SK-N-SH (cell line): ENCODE measurements at regions not wholly inside any gene's neighbourhood (a gene's known extent, or its start where the extent isn't known, plus 50 kb on each side); places are given as distances from the start of the nearest gene placed in this dataset.
"Not testable (repeated sequence)": the region's sequence is repeated elsewhere in the genome, so short reads cannot be mapped to it uniquely, and the experiment has no call there.

Experiments used
- CTCF ChIA-PET: fragments of 300-600, 350-600 bp; formaldehyde crosslinking; extraction: SDS; loops from one replicate; lab custom pipeline; 2021; lab: Yijun Ruan, JAX
- POLR2A ChIA-PET: fragments of 350-600 bp; sonication (Branson Sonifier 250); formaldehyde crosslinking; extraction: SDS; loops from one replicate; lab custom pipeline; 2020; ENCODE audit warnings: antibody characterized with exemption, inconsistent platforms; lab: Yijun Ruan, JAX
- DNase-seq: peaks from one replicate; pipeline ENCODE4 v3.0.0; 2012
- H2AFZ ChIP-seq: fragments of 200-600 bp; sonication (generic); 2 replicates; pipeline ENCODE4 v1.8.1; 2016; ENCODE audit warnings: antibody characterized with exemption, mild to moderate bottlenecking, low read depth
- H3F3A ChIP-seq: fragments of 200-600 bp; sonication (generic); replicated peaks from 2 replicates; pipeline ENCODE3; 2016; ENCODE audit warnings: antibody characterized with exemption, mild to moderate bottlenecking; ENCODE audit not compliant: insufficient read depth
- H3K27ac ChIP-seq, 2 experiments: fragments of 200-500 bp in 1 of 2; fragments of 200-600 bp in 1 of 2; sonication (Bioruptor generic) in 1 of 2; sonication (generic), shearing (Covaris generic) in 1 of 2; 2 replicates each; pipeline versions ENCODE4 v1.5.1 to v1.6.1; 2014 to 2016; ENCODE audit warnings: low read depth in 2 of 2, inconsistent platforms in 1 of 2, low read length in 1 of 2, mild to moderate bottlenecking in 1 of 2, mixed read lengths in 1 of 2
- H3K27me3 ChIP-seq: fragments of 200-600 bp; sonication (generic), shearing (Covaris generic); 2 replicates; pipeline ENCODE4 v1.6.1; 2016; ENCODE audit warnings: mixed run types; ENCODE audit not compliant: insufficient read depth
- H3K36me3 ChIP-seq, 2 experiments: fragments of 200-500 bp in 1 of 2; fragments of 200-600 bp in 1 of 2; sonication (Bioruptor generic) in 1 of 2; sonication (generic) in 1 of 2; replicated peaks in 1 of 2; 2 replicates each; pipeline versions ENCODE3 to v1.5.1; 2014 to 2016; ENCODE audit warnings: low read length in 1 of 2, mild to moderate bottlenecking in 1 of 2; ENCODE audit not compliant: insufficient read depth in 2 of 2, control insufficient read depth in 1 of 2
- H3K4me1 ChIP-seq, 2 experiments: fragments of 200-500 bp in 1 of 2; fragments of 200-600 bp in 1 of 2; sonication (Bioruptor generic) in 1 of 2; sonication (generic), shearing (Covaris generic) in 1 of 2; 2 replicates each; pipeline versions ENCODE4 v1.5.1 to v1.6.1; 2014 to 2016; ENCODE audit warnings: low read depth in 1 of 2, low read length in 1 of 2, mixed run types in 1 of 2; ENCODE audit not compliant: insufficient read depth in 2 of 2, control insufficient read depth in 1 of 2
- H3K4me2 ChIP-seq: fragments of 200-600 bp; sonication (generic), shearing (Covaris generic); 2 replicates; pipeline ENCODE4 v1.6.1; 2017; ENCODE audit warnings: mixed run types
- H3K4me3 ChIP-seq, 2 experiments: fragments of 200-500 bp in 1 of 2; fragments of 200-600 bp in 1 of 2; sonication (Bioruptor generic) in 1 of 2; sonication (generic), shearing (Covaris generic) in 1 of 2; 2 replicates each; pipeline versions ENCODE4 v1.5.1 to v1.8.1; 2014 to 2016; ENCODE audit warnings: low read depth in 2 of 2, inconsistent platforms in 1 of 2, low read length in 1 of 2, mild to moderate bottlenecking in 1 of 2, mixed read lengths in 1 of 2, moderate library complexity in 1 of 2
- H3K79me2 ChIP-seq: fragments of 200-600 bp; sonication (generic); 2 replicates; pipeline ENCODE4 v1.8.1; 2017; ENCODE audit warnings: mild to moderate bottlenecking; ENCODE audit not compliant: insufficient read depth
- H3K9ac ChIP-seq: fragments of 200-600 bp; sonication (generic); 2 replicates; pipeline ENCODE4 v1.6.1; 2017; ENCODE audit warnings: mixed run types
- H3K9me2 ChIP-seq: fragments of 200-600 bp; sonication (generic); 2 replicates; pipeline ENCODE4 v1.6.1; 2017; ENCODE audit warnings: mixed run types
- H3K9me3 ChIP-seq: fragments of 200-600 bp; sonication (generic); 2 replicates; pipeline ENCODE4 v1.6.1; 2017; ENCODE audit warnings: mixed run types, mild to moderate bottlenecking, moderate library complexity
- H4K20me1 ChIP-seq: fragments of 200-600 bp; sonication (generic); 2 replicates; pipeline ENCODE4 v1.6.1; 2017; ENCODE audit warnings: mild to moderate bottlenecking, mixed run types; ENCODE audit not compliant: insufficient read depth
- RXRA ChIP-seq: IDR thresholded peaks from 2 replicates; pipeline ENCODE4 v1.4.0; 2012; ENCODE audit warnings: low read depth, mild to moderate bottlenecking, borderline replicate concordance
- SIN3A ChIP-seq: IDR thresholded peaks from 2 replicates; pipeline ENCODE4 v1.6.1; 2012; ENCODE audit warnings: low read depth, mild to moderate bottlenecking, low read length, moderate library complexity, borderline replicate concordance
- TAF1 ChIP-seq: IDR thresholded peaks from 2 replicates; pipeline ENCODE4 v1.6.1; 2012; ENCODE audit warnings: low read depth, mild to moderate bottlenecking, low read length, moderate library complexity, borderline replicate concordance
- WGBS: methylation state at CpG from one replicate; pipeline ENCODE4 v1.1.6; 2017; ENCODE audit warnings: low lambda C conversion rate; 5-methylcytosine and 5-hydroxymethylcytosine counted together
- TF ChIP-seq, protein P1 (sequence below): fragments of 200-600 bp; sonication (generic); IDR thresholded peaks from 2 replicates; pipeline ENCODE4 v1.6.1; 2017; ENCODE audit warnings: antibody characterized with exemption, mild to moderate bottlenecking, moderate library complexity

DNA sequence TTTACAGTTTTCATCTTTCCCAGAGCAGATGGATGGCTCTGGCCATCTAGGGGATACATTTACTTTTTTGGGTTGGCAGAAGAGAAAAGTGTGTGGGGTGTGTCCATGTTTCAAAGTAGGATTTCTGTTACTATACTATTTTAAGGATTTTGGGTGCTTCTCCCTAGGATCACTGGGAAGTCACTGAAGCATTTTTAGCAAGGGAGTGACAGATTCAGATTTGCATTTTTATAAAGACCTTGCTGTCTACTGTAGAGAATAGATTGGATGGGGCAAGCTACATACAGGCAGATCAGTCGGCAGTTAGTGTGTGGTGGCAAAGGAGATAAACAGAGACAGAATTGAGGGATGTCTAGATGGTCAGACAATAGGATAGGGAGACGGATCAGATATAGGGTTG, 122.5 kb downstream of the TBX19 start:
- Histone ChIP-seq H3K4me1 (peaks cover 9 to 11% of the 10 kb centered on the region in 2 experiments; a peak in 3 of 4 replicates), H3K9me2 (no peaks in the 10 kb centered on the region), H3K9ac (no peak overlapping the region), H3K4me3 (no peak overlapping the region), H3K79me2 (no peaks in the 10 kb centered on the region), H3K27ac (no peak overlapping the region), H3K4me2 (no peak overlapping the region), H3F3A (peaks cover 3% of the 10 kb centered on the region), H2AFZ (no peak overlapping the region), H3K9me3 (no peaks in the 10 kb centered on the region; the same call in 1 of the 2 replicates), H4K20me1 (no peaks in the 10 kb centered on the region), H3K27me3 (no peaks in the 10 kb centered on the region), H3K36me3 (no peaks in the 10 kb centered on the region)
- CTCF ChIA-PET = no interaction called here
- 69% methylated on average over 2 of the region's 2 CpGs for WGBS
- TF ChIP-seq, protein P1, sequence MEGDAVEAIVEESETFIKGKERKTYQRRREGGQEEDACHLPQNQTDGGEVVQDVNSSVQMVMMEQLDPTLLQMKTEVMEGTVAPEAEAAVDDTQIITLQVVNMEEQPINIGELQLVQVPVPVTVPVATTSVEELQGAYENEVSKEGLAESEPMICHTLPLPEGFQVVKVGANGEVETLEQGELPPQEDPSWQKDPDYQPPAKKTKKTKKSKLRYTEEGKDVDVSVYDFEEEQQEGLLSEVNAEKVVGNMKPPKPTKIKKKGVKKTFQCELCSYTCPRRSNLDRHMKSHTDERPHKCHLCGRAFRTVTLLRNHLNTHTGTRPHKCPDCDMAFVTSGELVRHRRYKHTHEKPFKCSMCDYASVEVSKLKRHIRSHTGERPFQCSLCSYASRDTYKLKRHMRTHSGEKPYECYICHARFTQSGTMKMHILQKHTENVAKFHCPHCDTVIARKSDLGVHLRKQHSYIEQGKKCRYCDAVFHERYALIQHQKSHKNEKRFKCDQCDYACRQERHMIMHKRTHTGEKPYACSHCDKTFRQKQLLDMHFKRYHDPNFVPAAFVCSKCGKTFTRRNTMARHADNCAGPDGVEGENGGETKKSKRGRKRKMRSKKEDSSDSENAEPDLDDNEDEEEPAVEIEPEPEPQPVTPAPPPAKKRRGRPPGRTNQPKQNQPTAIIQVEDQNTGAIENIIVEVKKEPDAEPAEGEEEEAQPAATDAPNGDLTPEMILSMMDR = no peak
- no peak for TF ChIP-seq TAF1
- DNase-seq = no peak
- POLR2A ChIA-PET = no interaction called here

DNA sequence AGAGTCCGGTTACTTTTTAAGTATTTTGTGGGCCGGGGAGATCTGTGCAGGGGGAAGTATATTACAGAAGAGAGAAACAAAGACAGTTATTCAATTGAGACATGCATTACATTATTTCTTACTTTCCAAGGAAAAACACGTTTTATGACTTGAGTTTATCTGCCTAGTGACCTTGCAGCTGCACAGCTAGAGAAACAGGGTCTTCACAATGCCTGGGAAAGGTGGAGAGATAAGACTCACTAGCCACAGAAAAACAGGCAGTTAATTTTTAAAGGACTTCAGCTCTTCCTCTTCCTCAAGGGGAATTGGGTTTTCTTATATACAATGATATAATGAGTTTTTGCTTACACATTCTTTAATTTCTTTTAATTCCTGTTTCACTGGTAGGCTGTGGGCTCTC, 121.8 kb downstream of the TBX19 start:
- H3F3A ChIP-seq, H3K4me2 ChIP-seq, H3K36me3 ChIP-seq, H3K4me3 ChIP-seq, H3K9ac ChIP-seq, H4K20me1 ChIP-seq, H3K79me2 ChIP-seq, DNase-seq, H3K27ac ChIP-seq, H3K27me3 ChIP-seq, POLR2A ChIA-PET, CTCF ChIA-PET, H2AFZ ChIP-seq, H3K9me2 ChIP-seq, H3K9me3 ChIP-seq: not testable (repeated sequence)
- 79% methylated on average over 3 of the region's 3 CpGs for WGBS
- H3K4me1 ChIP-seq = peaks cover 9 to 14% of the 10 kb centered on the region in 2 experiments; a peak in 3 of 4 replicates

DNA sequence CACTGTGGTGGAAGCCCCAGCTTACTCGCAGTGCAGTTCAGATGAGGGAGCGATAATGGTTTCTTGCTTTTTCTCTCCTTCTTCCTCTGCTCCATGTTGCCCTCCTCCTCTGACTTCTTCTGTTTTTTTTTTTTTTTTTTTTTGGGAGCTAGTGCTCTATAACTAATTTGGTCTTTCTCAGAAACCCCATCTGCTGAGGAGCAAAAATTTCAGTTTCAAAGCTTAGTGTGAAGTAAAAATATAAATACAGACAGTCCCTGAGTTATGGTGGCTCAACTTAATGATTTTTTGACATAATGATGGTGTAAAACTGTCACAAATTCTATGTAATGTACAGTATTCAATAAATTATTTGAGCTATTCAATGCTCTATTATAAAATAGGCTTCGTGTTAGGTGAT, 120.7 kb downstream of the TBX19 start:
- POLR2A ChIA-PET = no interaction called here
- no peaks in the 10 kb centered on the region for H3K36me3 ChIP-seq
- no peaks in the 10 kb centered on the region for H3K9me2 ChIP-seq
- H3K4me3 ChIP-seq = no peak overlapping the region
- H3K9me3 ChIP-seq = no peaks in the 10 kb centered on the region
- peaks cover 14% of the 10 kb centered on the region for H3F3A ChIP-seq
- H2AFZ ChIP-seq = no peak overlapping the region
- no peaks in the 10 kb centered on the region for H3K79me2 ChIP-seq
- 93% methylated on average over 3 of the region's 3 CpGs for WGBS
- peaks cover 15 to 20% of the 10 kb centered on the region in 2 experiments for H3K4me1 ChIP-seq
- DNase-seq = no peak
- CTCF ChIA-PET = interaction anchor here (3.4 kb wide), 1 partner anchor 59 kb away, joined by 11 read pairs; no protein-coding TSS in a partner anchor
- no peaks in the 10 kb centered on the region for H4K20me1 ChIP-seq
- H3K4me2 ChIP-seq = no peak overlapping the region
- H3K9ac ChIP-seq = no peak overlapping the region
- no peak overlapping the region for H3K27ac ChIP-seq
- no peaks in the 10 kb centered on the region for H3K27me3 ChIP-seq
- TF ChIP-seq RXRA (no peak), SIN3A (no peak)
